ENCODE measurements at regions not wholly inside any gene's neighbourhood (a gene's known extent, or its start where the extent isn't known, plus 50 kb on each side); places are given as distances from the start of the nearest gene placed in this dataset.

DNA sequence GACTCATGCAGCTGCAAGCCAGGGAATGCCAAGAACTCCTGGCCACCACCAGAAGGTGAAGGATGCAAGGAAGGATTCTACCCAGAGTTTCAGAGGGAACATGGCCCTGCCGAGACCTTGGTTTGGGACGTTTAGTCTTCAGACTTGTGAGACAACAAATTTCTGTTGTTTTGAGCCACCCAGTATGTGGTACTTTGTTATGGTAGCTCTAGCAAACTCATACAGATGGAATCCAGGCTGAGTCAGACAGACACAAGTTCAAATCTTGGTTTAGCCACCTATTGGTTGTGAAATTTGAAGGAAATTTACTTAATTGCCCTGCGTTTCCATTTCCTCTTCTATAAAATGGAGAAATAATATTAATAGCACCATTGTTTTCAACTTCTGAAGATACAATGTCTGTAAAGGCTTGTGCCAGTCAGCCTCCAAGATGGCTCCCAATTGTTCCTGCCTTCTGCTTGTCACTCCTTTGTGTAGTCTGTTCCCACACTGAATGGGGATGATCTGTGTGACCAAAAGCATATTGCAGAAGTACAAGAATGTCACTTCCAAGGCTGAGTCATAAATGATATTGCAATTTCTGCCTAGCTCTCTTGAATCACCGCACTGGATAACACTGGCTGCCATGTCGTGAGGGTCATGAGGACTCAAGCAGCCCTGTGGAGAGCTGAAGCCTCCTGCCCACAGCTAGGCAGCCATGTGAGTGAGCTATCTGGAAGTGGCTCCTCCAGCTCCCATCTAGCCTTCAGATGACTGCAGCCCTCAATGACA, 223.5 kb upstream of the PROK2 start:
- ChIA-PET POLR2A (interaction anchor here (0.7 kb wide), 1 partner anchor 88 kb away, joined by 3 read pairs; no protein-coding TSS in a partner anchor), CTCF (no interaction called here)
- intact Hi-C loops (cut with micrococcal nuclease) = no loop called here
- H3K4me3 Mint-ChIP-seq = no peak overlapping the region
- H3K27ac Mint-ChIP-seq = no peak overlapping the region
- peaks cover 2% of the 10 kb centered on the region for H3K4me1 Mint-ChIP-seq
- H3K27me3 Mint-ChIP-seq = peaks cover 2% of the 10 kb centered on the region
- no peaks in the 10 kb centered on the region for H3K9me3 Mint-ChIP-seq
- DNase-seq = no peak
- no peaks in the 10 kb centered on the region for H3K36me3 Mint-ChIP-seq (ENCODE audit: low read depth)
- TF ChIP-seq, protein P1, sequence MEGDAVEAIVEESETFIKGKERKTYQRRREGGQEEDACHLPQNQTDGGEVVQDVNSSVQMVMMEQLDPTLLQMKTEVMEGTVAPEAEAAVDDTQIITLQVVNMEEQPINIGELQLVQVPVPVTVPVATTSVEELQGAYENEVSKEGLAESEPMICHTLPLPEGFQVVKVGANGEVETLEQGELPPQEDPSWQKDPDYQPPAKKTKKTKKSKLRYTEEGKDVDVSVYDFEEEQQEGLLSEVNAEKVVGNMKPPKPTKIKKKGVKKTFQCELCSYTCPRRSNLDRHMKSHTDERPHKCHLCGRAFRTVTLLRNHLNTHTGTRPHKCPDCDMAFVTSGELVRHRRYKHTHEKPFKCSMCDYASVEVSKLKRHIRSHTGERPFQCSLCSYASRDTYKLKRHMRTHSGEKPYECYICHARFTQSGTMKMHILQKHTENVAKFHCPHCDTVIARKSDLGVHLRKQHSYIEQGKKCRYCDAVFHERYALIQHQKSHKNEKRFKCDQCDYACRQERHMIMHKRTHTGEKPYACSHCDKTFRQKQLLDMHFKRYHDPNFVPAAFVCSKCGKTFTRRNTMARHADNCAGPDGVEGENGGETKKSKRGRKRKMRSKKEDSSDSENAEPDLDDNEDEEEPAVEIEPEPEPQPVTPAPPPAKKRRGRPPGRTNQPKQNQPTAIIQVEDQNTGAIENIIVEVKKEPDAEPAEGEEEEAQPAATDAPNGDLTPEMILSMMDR (IDR thresholded peaks at IDR 0.05) = no peak
- ATAC-seq (ENCODE audit: low read depth) = no peak

DNA sequence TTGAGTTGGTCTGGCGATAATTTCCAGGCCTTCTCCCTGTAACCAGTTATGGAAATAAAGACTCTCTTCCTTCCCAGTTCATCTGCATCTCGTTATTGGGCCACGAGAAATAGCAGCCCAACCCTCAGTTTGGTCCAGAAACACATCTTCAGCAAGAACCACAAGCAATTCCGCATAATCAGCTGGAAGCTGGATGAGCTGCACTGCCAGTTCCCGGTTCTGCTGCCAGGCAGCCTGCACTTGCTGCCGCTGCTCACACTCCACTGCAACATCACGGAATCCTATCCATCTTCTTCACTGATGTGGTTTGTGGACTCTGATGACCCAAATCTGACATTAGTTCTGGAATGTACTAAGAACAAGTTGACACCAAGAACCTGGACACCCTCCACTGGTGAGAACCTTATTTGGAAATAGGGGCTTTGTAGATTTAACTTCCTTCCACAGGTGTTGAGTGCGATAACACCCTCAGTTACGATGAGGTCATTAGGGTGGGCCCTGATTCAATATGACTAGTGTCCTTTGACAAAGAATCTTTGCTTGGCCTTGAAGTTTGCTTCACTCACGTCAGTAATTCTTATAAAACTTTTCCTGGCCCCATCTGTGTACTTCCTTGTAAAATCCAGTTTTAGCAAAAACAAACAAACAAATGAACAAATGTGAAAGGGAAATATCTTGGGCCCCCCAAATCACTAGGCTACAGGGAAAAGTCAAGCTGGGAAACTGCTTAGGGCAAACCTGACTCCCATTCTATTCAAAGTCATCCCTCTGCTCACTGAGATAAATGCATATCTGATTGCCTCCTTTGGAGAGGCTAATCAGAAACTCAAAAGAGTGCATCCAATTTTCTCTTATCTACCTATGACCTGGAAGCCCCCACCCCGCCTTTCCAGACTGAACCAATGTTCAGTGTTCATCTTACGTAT, 221.9 kb upstream of the PROK2 start:
- no peak for ATAC-seq (ENCODE audit: low read depth)
- Mint-ChIP-seq H3K27ac (no peak overlapping the region), H3K4me3 (no peak overlapping the region), H3K4me1 (peaks cover 2% of the 10 kb centered on the region), H3K9me3 (no peaks in the 10 kb centered on the region), H3K36me3 (ENCODE audit: low read depth) (no peaks in the 10 kb centered on the region), H3K27me3 (peaks cover 4% of the 10 kb centered on the region)
- ChIA-PET CTCF (no interaction called here), POLR2A (no interaction called here)
- intact Hi-C loops (cut with micrococcal nuclease) = no loop called here
- TF ChIP-seq, protein P1 (IDR thresholded peaks at IDR 0.05) = no peak
- DNase-seq = no peak

DNA sequence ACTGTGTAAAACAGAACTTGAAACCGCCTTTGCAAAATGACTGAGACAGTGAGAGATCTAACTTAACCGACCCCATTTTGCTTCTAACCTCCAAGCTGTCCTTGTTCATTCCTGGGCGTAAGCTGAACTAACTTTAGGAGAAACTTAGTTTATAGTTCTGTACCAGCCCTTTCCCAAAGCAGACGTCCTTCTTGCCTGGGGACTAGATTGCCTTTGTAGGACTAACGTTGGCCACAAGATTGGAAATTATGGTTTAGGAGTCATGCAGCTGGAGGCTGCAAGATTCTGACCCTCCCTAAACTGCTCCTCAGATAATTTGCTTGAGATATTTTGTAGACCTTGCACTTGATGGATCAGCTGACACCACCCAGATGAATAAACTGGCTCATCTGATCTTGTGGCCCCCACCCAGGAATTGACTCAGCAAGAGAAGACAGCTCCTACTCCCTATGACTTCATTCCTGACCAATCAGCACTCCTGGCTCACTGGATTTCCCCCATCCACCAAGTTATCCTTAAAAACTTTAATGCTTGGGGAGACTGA, 219.9 kb upstream of the PROK2 start:
- Mint-ChIP-seq H3K27me3 (peaks cover 4% of the 10 kb centered on the region), H3K27ac (no peak overlapping the region), H3K4me3 (no peak overlapping the region), H3K9me3 (no peaks in the 10 kb centered on the region), H3K36me3 (ENCODE audit: low read depth) (no peaks in the 10 kb centered on the region), H3K4me1 (peaks cover under 1% of the 10 kb centered on the region)
- ChIA-PET POLR2A (interaction anchor here (0.6 kb wide), 1 partner anchor 985 kb away, joined by 3 read pairs; no protein-coding TSS in a partner anchor), CTCF (interaction anchor here (1.3 kb wide), 1 partner anchor 49 kb away, joined by 3 read pairs; no protein-coding TSS in a partner anchor)
- intact Hi-C loops (cut with micrococcal nuclease) = no loop called here
- DNase-seq = no peak
- TF ChIP-seq, protein P1 (IDR thresholded peaks at IDR 0.05) = no peak
- ATAC-seq (ENCODE audit: low read depth) = no peak

DNA sequence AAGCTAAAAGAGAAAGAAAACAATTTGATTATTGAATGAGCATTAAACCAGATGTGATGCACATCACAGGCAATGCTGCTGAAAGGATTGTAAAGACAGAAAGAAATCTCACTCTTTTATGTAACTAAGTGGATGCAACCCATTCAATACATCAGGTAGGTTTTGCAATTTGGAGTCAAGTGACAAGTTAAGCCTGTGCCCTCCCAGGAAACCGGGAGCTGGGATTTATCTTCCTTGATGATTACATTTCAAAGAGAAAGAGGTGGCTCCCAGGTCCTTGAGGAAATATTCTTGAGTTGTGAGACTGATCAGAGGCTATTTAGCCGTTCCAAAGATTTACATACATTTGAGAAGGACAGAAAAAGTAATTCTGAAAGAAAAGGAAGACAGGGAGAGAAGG, 219.0 kb upstream of the PROK2 start:
- POLR2A ChIA-PET = no interaction called here
- Mint-ChIP-seq H3K36me3 (ENCODE audit: low read depth) (no peaks in the 10 kb centered on the region), H3K4me1 (no peaks in the 10 kb centered on the region), H3K27ac (no peak overlapping the region), H3K4me3 (no peak overlapping the region), H3K9me3 (no peaks in the 10 kb centered on the region), H3K27me3 (peaks cover 4% of the 10 kb centered on the region)
- TF ChIP-seq, protein P1 (IDR thresholded peaks at IDR 0.05) = no peak
- CTCF ChIA-PET = interaction anchor here (1.3 kb wide), 1 partner anchor 48 kb away, joined by 3 read pairs; no protein-coding TSS in a partner anchor
- no peak for ATAC-seq (ENCODE audit: low read depth)
- intact Hi-C loops (cut with micrococcal nuclease) = no loop called here
- no peak for DNase-seq

DNA sequence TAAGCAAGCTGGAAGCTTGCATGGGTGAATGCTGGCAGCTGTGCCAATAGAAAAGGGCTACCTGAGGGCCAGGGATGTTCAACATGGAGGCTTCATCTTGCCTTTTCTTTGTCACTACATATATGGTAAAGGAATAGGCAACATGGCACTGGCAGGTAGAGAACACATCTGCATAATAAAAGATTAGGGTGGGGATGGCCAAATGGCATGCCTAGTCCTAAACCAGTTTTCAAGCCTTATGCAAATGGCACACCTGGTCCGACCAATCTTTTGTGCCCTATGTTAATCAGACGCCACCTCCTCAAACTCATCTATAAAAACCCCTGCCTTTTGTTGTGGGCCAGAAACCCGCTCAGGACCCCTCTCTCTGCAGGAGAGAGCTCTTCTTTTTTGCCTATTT, 216.8 kb upstream of the PROK2 start:
- CTCF ChIA-PET = no interaction called here

More for the DNA sequence above, 216.8 kb upstream of the PROK2 start:
- POLR2A ChIA-PET = no interaction called here
- DNase-seq (no peak), ATAC-seq (ENCODE audit: low read depth) (no peak)
- Mint-ChIP-seq H3K9me3 (no peaks in the 10 kb centered on the region), H3K36me3 (ENCODE audit: low read depth) (no peaks in the 10 kb centered on the region), H3K4me3 (no peak overlapping the region), H3K4me1 (no peaks in the 10 kb centered on the region), H3K27ac (no peak overlapping the region), H3K27me3 (peaks cover 5% of the 10 kb centered on the region)
- intact Hi-C loops (cut with micrococcal nuclease) = no loop called here
- TF ChIP-seq, protein P1 (IDR thresholded peaks at IDR 0.05) = no peak
